Astrocyte (in vitro differentiated cells and primary cell): ENCODE measurements at regions not wholly inside any gene's neighbourhood (a gene's known extent, or its start where the extent isn't known, plus 50 kb on each side); places are given as distances from the start of the nearest gene placed in this dataset.
"Not testable (repeated sequence)": the region's sequence is repeated elsewhere in the genome, so short reads cannot be mapped to it uniquely, and the experiment has no call there.

Experiments used
- DNase-seq: peaks from one replicate; pipeline ENCODE4 v3.0.0-alpha.2; 2010; ENCODE audit warnings: low read depth
- FAIRE-seq: peaks from 2 replicates; lab custom pipeline; 2011; peaks lifted over from hg19 to GRCh38; lab: Jason Lieb, UNC
- H2AFZ ChIP-seq: 2 replicates; pipeline ENCODE4 v1.6.0; 2012; ENCODE audit warnings: low read depth, low read length, inconsistent platforms
- H3K27ac ChIP-seq: 2 replicates; pipeline ENCODE4 v1.5.1; 2011; ENCODE audit warnings: low read depth, low read length, inconsistent platforms
- H3K27me3 ChIP-seq: 2 replicates; pipeline ENCODE4 v1.6.0; 2011; ENCODE audit warnings: low read length, inconsistent platforms; ENCODE audit not compliant: insufficient read depth
- H3K36me3 ChIP-seq: 2 replicates; pipeline ENCODE4 v1.5.1; 2011; ENCODE audit warnings: low read length, inconsistent platforms; ENCODE audit not compliant: insufficient read depth
- H3K4me1 ChIP-seq: 2 replicates; pipeline ENCODE4 v1.5.1; 2011; ENCODE audit warnings: low read length, inconsistent platforms; ENCODE audit not compliant: insufficient read depth
- H3K4me2 ChIP-seq: 2 replicates; pipeline ENCODE4 v1.6.0; 2012; ENCODE audit warnings: low read length, inconsistent platforms
- H3K4me3 ChIP-seq: 2 replicates; pipeline ENCODE4 v1.5.1; 2011; ENCODE audit warnings: low read depth, mild to moderate bottlenecking, low read length, inconsistent platforms; ENCODE audit not compliant: insufficient read depth
- H3K79me2 ChIP-seq: 2 replicates; pipeline ENCODE4 v1.6.0; 2012; ENCODE audit warnings: mild to moderate bottlenecking, low read length, inconsistent platforms; ENCODE audit not compliant: insufficient read depth
- H3K9ac ChIP-seq: 2 replicates; pipeline ENCODE4 v1.6.0; 2012; ENCODE audit warnings: mild to moderate bottlenecking, low read length, inconsistent platforms
- H3K9me3 ChIP-seq: 2 replicates; pipeline ENCODE4 v1.5.1; 2012; ENCODE audit warnings: low read depth, mild to moderate bottlenecking, low read length, inconsistent platforms; ENCODE audit not compliant: insufficient read depth
- H4K20me1 ChIP-seq: 2 replicates; pipeline ENCODE4 v1.6.0; 2012; ENCODE audit warnings: low read length, inconsistent platforms; ENCODE audit not compliant: insufficient read depth
- H3K27ac Mint-ChIP-seq: one replicate; pipeline ENCODE4 v1.8.0; 2021; ENCODE audit warnings: mild to moderate bottlenecking, mixed read lengths; ENCODE audit not compliant: unreplicated experiment
- H3K27me3 Mint-ChIP-seq: one replicate; pipeline ENCODE4 v1.8.0; 2021; ENCODE audit warnings: low read depth, mixed read lengths; ENCODE audit not compliant: unreplicated experiment
- H3K36me3 Mint-ChIP-seq: one replicate; pipeline ENCODE4 v1.8.0; 2021; ENCODE audit warnings: low read depth, mixed read lengths; ENCODE audit not compliant: unreplicated experiment
- H3K4me1 Mint-ChIP-seq: one replicate; pipeline ENCODE4 v1.8.0; 2021; ENCODE audit warnings: low read depth, mixed read lengths; ENCODE audit not compliant: unreplicated experiment
- H3K4me3 Mint-ChIP-seq: one replicate; pipeline ENCODE4 v1.8.0; 2021; ENCODE audit warnings: mild to moderate bottlenecking, moderate library complexity, mixed read lengths; ENCODE audit not compliant: unreplicated experiment
- H3K9me3 Mint-ChIP-seq: one replicate; pipeline ENCODE4 v1.8.0; 2021; ENCODE audit warnings: mild to moderate bottlenecking, mixed read lengths; ENCODE audit not compliant: unreplicated experiment
- EZH2 ChIP-seq: IDR thresholded peaks from 2 replicates; pipeline ENCODE4 v1.6.1; 2012; ENCODE audit warnings: mild to moderate bottlenecking, low read length, inconsistent platforms; ENCODE audit not compliant: insufficient read depth
- TF ChIP-seq, protein P1 (sequence below): IDR thresholded peaks from 2 replicates; pipeline ENCODE4 v1.5.1; 2011; ENCODE audit warnings: low read depth, mild to moderate bottlenecking, inconsistent platforms, low read length, moderate library complexity; ENCODE audit not compliant: insufficient read depth

DNA sequence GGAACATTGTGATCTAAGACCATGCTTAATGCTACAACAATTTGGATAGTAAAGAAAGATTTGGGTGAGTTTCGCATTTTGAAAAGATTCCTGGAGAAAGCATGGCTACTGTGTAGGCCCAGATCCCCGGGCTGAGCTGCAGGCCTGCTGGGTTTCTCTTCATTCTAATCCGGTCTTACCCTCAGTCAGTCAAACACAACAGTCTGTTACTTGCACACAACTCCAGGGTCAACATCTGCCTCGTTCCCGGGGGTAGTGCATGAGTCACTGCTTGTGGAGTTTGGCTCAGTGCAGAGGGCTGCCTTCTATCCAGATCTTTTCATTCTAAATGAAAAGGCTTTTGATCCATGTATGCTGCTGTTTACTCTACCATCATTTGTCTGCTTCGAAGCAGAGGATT lies 60.4 kb upstream of the SEL1L start:
- TF ChIP-seq, protein P1, sequence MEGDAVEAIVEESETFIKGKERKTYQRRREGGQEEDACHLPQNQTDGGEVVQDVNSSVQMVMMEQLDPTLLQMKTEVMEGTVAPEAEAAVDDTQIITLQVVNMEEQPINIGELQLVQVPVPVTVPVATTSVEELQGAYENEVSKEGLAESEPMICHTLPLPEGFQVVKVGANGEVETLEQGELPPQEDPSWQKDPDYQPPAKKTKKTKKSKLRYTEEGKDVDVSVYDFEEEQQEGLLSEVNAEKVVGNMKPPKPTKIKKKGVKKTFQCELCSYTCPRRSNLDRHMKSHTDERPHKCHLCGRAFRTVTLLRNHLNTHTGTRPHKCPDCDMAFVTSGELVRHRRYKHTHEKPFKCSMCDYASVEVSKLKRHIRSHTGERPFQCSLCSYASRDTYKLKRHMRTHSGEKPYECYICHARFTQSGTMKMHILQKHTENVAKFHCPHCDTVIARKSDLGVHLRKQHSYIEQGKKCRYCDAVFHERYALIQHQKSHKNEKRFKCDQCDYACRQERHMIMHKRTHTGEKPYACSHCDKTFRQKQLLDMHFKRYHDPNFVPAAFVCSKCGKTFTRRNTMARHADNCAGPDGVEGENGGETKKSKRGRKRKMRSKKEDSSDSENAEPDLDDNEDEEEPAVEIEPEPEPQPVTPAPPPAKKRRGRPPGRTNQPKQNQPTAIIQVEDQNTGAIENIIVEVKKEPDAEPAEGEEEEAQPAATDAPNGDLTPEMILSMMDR = no peak
- no peak for TF ChIP-seq EZH2
- no peak for FAIRE-seq
- Histone ChIP-seq H3K27me3 (no peaks in the 10 kb centered on the region), H3K4me3 (no peak overlapping the region), H3K27ac (no peak overlapping the region), H3K79me2 (no peaks in the 10 kb centered on the region), H2AFZ (no peak overlapping the region), H3K9ac (no peak overlapping the region), H4K20me1 (no peaks in the 10 kb centered on the region), H3K4me2 (no peak overlapping the region), H3K9me3 (no peaks in the 10 kb centered on the region), H3K4me1 (no peaks in the 10 kb centered on the region), H3K36me3 (no peaks in the 10 kb centered on the region)
- no peak for DNase-seq
- Mint-ChIP-seq H3K27ac (peak overlapping the region; percentile 48), H3K4me1 (peaks cover 14% of the 10 kb centered on the region), H3K4me3 (no peak overlapping the region), H3K36me3 (no peaks in the 10 kb centered on the region), H3K27me3 (peaks cover 2% of the 10 kb centered on the region), H3K9me3 (no peaks in the 10 kb centered on the region)

DNA sequence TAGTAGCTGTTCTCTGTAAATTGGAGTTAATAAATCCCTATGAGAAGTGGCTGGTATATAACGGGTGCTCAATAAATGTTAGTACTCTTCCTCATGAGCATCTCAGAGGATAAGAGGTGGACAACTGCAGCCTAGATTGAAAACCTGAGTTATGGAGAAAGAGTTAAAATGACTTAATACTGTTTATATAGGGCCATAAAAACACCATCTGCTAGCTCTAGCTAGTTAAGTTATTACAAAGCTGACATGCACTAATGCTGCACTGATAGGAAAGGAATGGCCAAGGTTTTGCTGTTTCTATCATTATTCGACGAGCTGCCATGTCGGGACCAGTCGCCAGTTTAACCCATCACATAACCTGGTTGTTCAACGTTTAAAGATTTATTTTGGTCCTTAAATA lies 72.0 kb upstream of the SEL1L start:
- H3K36me3 ChIP-seq = no peaks in the 10 kb centered on the region
- H3K9ac ChIP-seq = no peak overlapping the region
- no peaks in the 10 kb centered on the region for H3K27me3 ChIP-seq
- DNase-seq (no peak), FAIRE-seq (no peak)
- no peaks in the 10 kb centered on the region for H4K20me1 ChIP-seq
- H3K27ac ChIP-seq = no peak overlapping the region
- H3K4me1 ChIP-seq = no peaks in the 10 kb centered on the region
- H3K4me2 ChIP-seq = no peak overlapping the region
- Mint-ChIP-seq H3K4me1 (no peaks in the 10 kb centered on the region), H3K9me3 (peaks cover 2% of the 10 kb centered on the region), H3K27me3 (peaks cover 12% of the 10 kb centered on the region), H3K27ac (no peak overlapping the region), H3K4me3 (no peak overlapping the region), H3K36me3 (no peaks in the 10 kb centered on the region)
- no peaks in the 10 kb centered on the region for H3K79me2 ChIP-seq
- no peaks in the 10 kb centered on the region for H3K9me3 ChIP-seq
- no peak for TF ChIP-seq EZH2
- TF ChIP-seq, protein P1 = no peak
- no peak overlapping the region for H3K4me3 ChIP-seq
- no peak overlapping the region for H2AFZ ChIP-seq

DNA sequence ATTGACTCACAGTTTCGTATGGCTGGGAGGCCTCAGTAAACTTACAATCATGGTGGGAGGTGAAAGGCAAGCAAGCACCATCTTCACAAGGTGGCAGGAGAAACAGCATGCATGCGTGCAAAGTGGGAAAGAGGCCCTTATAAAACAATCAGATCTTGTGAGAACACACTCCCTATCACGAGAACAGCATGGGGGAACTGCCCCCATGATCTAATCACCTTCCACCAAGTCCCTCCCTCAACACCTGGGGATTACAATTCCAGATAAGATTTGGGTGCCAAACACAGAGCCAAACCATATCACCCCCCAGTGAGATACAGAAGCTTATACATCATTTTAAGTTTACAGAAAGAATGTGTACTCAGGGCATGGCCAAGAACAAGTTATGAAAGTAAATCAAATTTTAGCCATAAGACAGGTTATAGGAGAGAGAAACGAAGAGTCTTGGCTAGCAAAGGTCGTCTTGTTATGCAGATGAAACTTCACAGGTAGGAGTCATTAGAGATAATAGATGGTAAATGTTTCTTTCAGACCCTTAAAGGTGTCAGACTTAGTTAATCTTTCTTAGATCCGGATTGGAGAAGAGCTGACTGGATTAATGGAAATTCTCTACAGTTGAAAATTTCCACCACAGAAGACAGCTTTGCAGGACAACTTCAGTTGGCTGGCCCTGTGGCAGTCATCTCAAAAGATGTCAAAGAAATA lies 79.8 kb upstream of the SEL1L start:
- Histone ChIP-seq H3K4me1 (no peaks in the 10 kb centered on the region), H3K27me3 (no peaks in the 10 kb centered on the region), H3K9me3 (no peaks in the 10 kb centered on the region), H3K4me3 (no peak overlapping the region), H3K79me2 (no peaks in the 10 kb centered on the region), H2AFZ (no peak overlapping the region), H4K20me1 (no peaks in the 10 kb centered on the region), H3K36me3 (no peaks in the 10 kb centered on the region), H3K4me2 (no peak overlapping the region), H3K27ac (no peak overlapping the region), H3K9ac (no peak overlapping the region)
- no peak overlapping the region for H3K27ac Mint-ChIP-seq
- H3K4me3 Mint-ChIP-seq = no peak overlapping the region
- TF ChIP-seq, protein P1 = no peak
- no peak for TF ChIP-seq EZH2
- no peak for DNase-seq
- no peak for FAIRE-seq
- no peaks in the 10 kb centered on the region for H3K9me3 Mint-ChIP-seq
- H3K27me3 Mint-ChIP-seq = peaks cover 7% of the 10 kb centered on the region
- no peaks in the 10 kb centered on the region for H3K36me3 Mint-ChIP-seq
- no peaks in the 10 kb centered on the region for H3K4me1 Mint-ChIP-seq

DNA sequence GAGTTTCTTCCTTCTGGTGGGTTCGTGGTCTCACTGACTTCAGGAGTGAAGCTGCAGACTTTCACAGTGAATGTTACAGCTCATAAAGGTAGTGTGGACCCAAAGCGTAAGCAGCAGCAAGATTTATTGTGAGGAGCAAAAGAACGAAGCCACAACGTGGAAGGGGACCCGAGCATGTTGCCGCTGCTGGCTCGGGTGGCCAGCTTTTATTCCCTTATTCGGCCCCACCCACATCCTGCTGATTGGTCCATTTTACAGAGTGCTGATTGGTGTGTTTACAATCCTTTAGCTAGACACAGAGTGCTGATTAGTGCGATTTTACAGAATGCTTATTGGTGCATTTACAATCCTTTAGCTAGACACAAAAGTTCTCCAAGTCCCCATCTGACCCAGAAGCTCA lies 80.6 kb upstream of the SEL1L start:
- not testable (repeated sequence) for H3K79me2 ChIP-seq, H2AFZ ChIP-seq, H3K36me3 ChIP-seq, H3K27ac ChIP-seq, H3K4me1 Mint-ChIP-seq, H3K27ac Mint-ChIP-seq, DNase-seq, H3K27me3 Mint-ChIP-seq, H3K4me3 Mint-ChIP-seq, H3K27me3 ChIP-seq, H3K9me3 ChIP-seq, H4K20me1 ChIP-seq, H3K36me3 Mint-ChIP-seq, FAIRE-seq, H3K4me3 ChIP-seq, H3K9me3 Mint-ChIP-seq, H3K9ac ChIP-seq, H3K4me2 ChIP-seq, H3K4me1 ChIP-seq
